ENCODE measurements at regions not wholly inside any gene's neighbourhood (a gene's known extent, or its start where the extent isn't known, plus 50 kb on each side); places are given as distances from the start of the nearest gene placed in this dataset.
"Not testable (repeated sequence)": the region's sequence is repeated elsewhere in the genome, so short reads cannot be mapped to it uniquely, and the experiment has no call there.

- no peak for DNase-seq
These were observed 176.5 kb upstream of the MMS22L start for GRCh38 chr6:97459535-97459934.

GRCh38 chr6:97459986-97460385 is 177.0 kb upstream of the MMS22L start:
- no peak for DNase-seq

GRCh38 chr6:97460394-97461080 is 177.5 kb upstream of the MMS22L start:
- DNase-seq, result no peak

- DNase-seq, result no peak
These were observed 178.2 kb upstream of the MMS22L start for GRCh38 chr6:97461218-97461617.

GRCh38 chr6:97462031-97462430 is 179.0 kb upstream of the MMS22L start:
- DNase-seq, result no peak

- no peak for DNase-seq
These were observed 180.1 kb upstream of the MMS22L start for GRCh38 chr6:97462938-97463598.

GRCh38 chr6:97465877-97466561 is 183.0 kb upstream of the MMS22L start:
- no peak for DNase-seq

GRCh38 chr6:97468981-97469380 is 186.0 kb upstream of the MMS22L start:
- no peak for DNase-seq

GRCh38 chr6:97469451-97469850 is 186.4 kb upstream of the MMS22L start:
- DNase-seq, result no peak

- DNase-seq, result no peak
These were observed 187.3 kb upstream of the MMS22L start for GRCh38 chr6:97470322-97470721.

GRCh38 chr6:97473979-97474378 is 191.0 kb upstream of the MMS22L start:
- DNase-seq, result no peak

- DNase-seq, result peak; percentile 71
These were observed 214.8 kb upstream of the MMS22L start for GRCh38 chr6:97497713-97498331.

GRCh38 chr6:97501853-97502252 is 218.8 kb upstream of the MMS22L start:
- no peak for DNase-seq

- DNase-seq, result no peak
These were observed 225.6 kb upstream of the MMS22L start for GRCh38 chr6:97508646-97509045.

GRCh38 chr6:97513260-97513659 is 230.2 kb upstream of the MMS22L start:
- DNase-seq, result not testable (repeated sequence)

- peak; percentile 90 for DNase-seq
These were observed 241.8 kb upstream of the MMS22L start for GRCh38 chr6:97524811-97525210.

- no peak for DNase-seq
These were observed 252.8 kb upstream of the MMS22L start for GRCh38 chr6:97535800-97536199.

- DNase-seq, result no peak
These were observed 265.3 kb upstream of the MMS22L start for GRCh38 chr6:97548354-97548753.

- DNase-seq, result no peak
These were observed 274.3 kb upstream of the MMS22L start for GRCh38 chr6:97557355-97557754.

GRCh38 chr6:97563529-97563928 is 280.5 kb upstream of the MMS22L start:
- DNase-seq, result peak; percentile 14

- no peak for DNase-seq
These were observed 289.9 kb upstream of the MMS22L start for GRCh38 chr6:97572943-97573342.

GRCh38 chr6:97586344-97586743 is 303.3 kb upstream of the MMS22L start:
- DNase-seq, result peak; percentile 9

- DNase-seq, result no peak
These were observed 308.9 kb upstream of the MMS22L start for GRCh38 chr6:97591955-97592354.

GRCh38 chr6:97594844-97595243 is 311.8 kb upstream of the MMS22L start:
- DNase-seq, result no peak
